ENCODE measurements at regions not wholly inside any gene's neighbourhood (a gene's known extent, or its start where the extent isn't known, plus 50 kb on each side); places are given as distances from the start of the nearest gene placed in this dataset.
A peak's percentile ranks its signal among the peaks of the same experiment; 100 is the strongest.

- Mint-ChIP-seq H3K27ac (no peak overlapping the region), H3K4me1 (no peaks in the 10 kb centered on the region), H3K27me3 (peaks cover 0 to 4% (median 0%) of the 10 kb centered on the region in 5 donors), H3K4me3 (no peak overlapping the region), H3K9me3 (peaks cover 9 to 19% (median 11%) of the 10 kb centered on the region in 9 donors), H3K36me3 (peaks cover 0 to 6% (median 0%) of the 10 kb centered on the region in 3 donors)
- DNase-seq, result no peak
- POLR2A ChIA-PET, result no interaction called here
- no peak for ATAC-seq
These were observed 311.9 kb upstream of the TBX3 start for GRCh38 chr12:114995891-114996290.

GRCh38 chr12:114993165-114993564 is 309.2 kb upstream of the TBX3 start:
- DNase-seq, result no peak
- Mint-ChIP-seq H3K27me3 (peaks cover 2 to 12% (median 5%) of the 10 kb centered on the region in 5 donors), H3K9me3 (peaks cover 0 to 18% (median 12%) of the 10 kb centered on the region in 9 donors), H3K4me3 (no peak overlapping the region), H3K4me1 (no peaks in the 10 kb centered on the region), H3K27ac (no peak overlapping the region), H3K36me3 (peaks cover 0 to 6% (median 0%) of the 10 kb centered on the region in 3 donors)
- POLR2A ChIA-PET, result no interaction called here
- no peak for ATAC-seq

- peaks cover 2 to 12% (median 5%) of the 10 kb centered on the region in 5 donors for H3K27me3 Mint-ChIP-seq
- H3K36me3 Mint-ChIP-seq, result peaks cover 0 to 6% (median 0%) of the 10 kb centered on the region in 3 donors
These were observed 308.5 kb upstream of the TBX3 start for GRCh38 chr12:114992443-114992842.

GRCh38 chr12:114990381-114990780 is 306.4 kb upstream of the TBX3 start:
- ATAC-seq, result no peak
- no peaks in the 10 kb centered on the region for H3K4me1 Mint-ChIP-seq
- POLR2A ChIA-PET, result no interaction called here
- no peak for DNase-seq
- peaks cover 4 to 19% (median 6%) of the 10 kb centered on the region in 9 donors for H3K9me3 Mint-ChIP-seq
- peaks cover 2 to 12% (median 5%) of the 10 kb centered on the region in 5 donors for H3K27me3 Mint-ChIP-seq
- no peaks in the 10 kb centered on the region for H3K36me3 Mint-ChIP-seq
- no peak overlapping the region for H3K4me3 Mint-ChIP-seq
- no peak overlapping the region for H3K27ac Mint-ChIP-seq

More at GRCh38 chr12:114992443-114992842, 308.5 kb upstream of the TBX3 start:
- ATAC-seq (no peak), DNase-seq (no peak)
- Mint-ChIP-seq H3K27ac (no peak overlapping the region), H3K4me3 (no peak overlapping the region), H3K9me3 (peaks cover 0 to 18% (median 11%) of the 10 kb centered on the region in 9 donors), H3K4me1 (no peaks in the 10 kb centered on the region)
- POLR2A ChIA-PET, result no interaction called here

GRCh38 chr12:114986849-114987248 is 302.9 kb upstream of the TBX3 start:
- no peaks in the 10 kb centered on the region for H3K4me1 Mint-ChIP-seq
- DNase-seq (no peak), ATAC-seq (no peak)
- POLR2A ChIA-PET, result no interaction called here
- H3K27me3 Mint-ChIP-seq, result peaks cover 2 to 12% (median 5%) of the 10 kb centered on the region in 5 donors
- H3K4me3 Mint-ChIP-seq, result no peak overlapping the region
- peaks cover 5 to 37% (median 10%) of the 10 kb centered on the region in 9 donors for H3K9me3 Mint-ChIP-seq
- H3K27ac Mint-ChIP-seq, result no peak overlapping the region
- no peaks in the 10 kb centered on the region for H3K36me3 Mint-ChIP-seq

GRCh38 chr12:114986178-114986714 is 302.3 kb upstream of the TBX3 start:
- H3K36me3 Mint-ChIP-seq, result no peaks in the 10 kb centered on the region
- H3K4me1 Mint-ChIP-seq, result no peaks in the 10 kb centered on the region
- POLR2A ChIA-PET, result no interaction called here
- ATAC-seq (no peak), DNase-seq (no peak)
- peak overlapping the region in 1 of 10 donors; percentile 14 for H3K27ac Mint-ChIP-seq
- H3K27me3 Mint-ChIP-seq, result peaks cover 2 to 12% (median 3%) of the 10 kb centered on the region in 5 donors
- no peak overlapping the region for H3K4me3 Mint-ChIP-seq
- peaks cover 5 to 37% (median 10%) of the 10 kb centered on the region in 9 donors for H3K9me3 Mint-ChIP-seq

GRCh38 chr12:114984634-114985061 is 300.7 kb upstream of the TBX3 start:
- DNase-seq (no peak), ATAC-seq (no peak)
- H3K4me3 Mint-ChIP-seq, result no peak overlapping the region
- H3K27me3 Mint-ChIP-seq, result peaks cover 0 to 6% (median 2%) of the 10 kb centered on the region in 5 donors
- H3K36me3 Mint-ChIP-seq, result peaks cover 0 to 4% (median 0%) of the 10 kb centered on the region in 3 donors
- POLR2A ChIA-PET, result no interaction called here
- no peak overlapping the region for H3K27ac Mint-ChIP-seq
- no peaks in the 10 kb centered on the region for H3K4me1 Mint-ChIP-seq
- H3K9me3 Mint-ChIP-seq, result peaks cover 3 to 30% (median 13%) of the 10 kb centered on the region in 9 donors

GRCh38 chr12:114982760-114983159 is 298.8 kb upstream of the TBX3 start:
- H3K4me3 Mint-ChIP-seq, result no peak overlapping the region
- peaks cover 5 to 43% (median 11%) of the 10 kb centered on the region in 9 donors for H3K9me3 Mint-ChIP-seq
- ATAC-seq, result no peak
- no peak for DNase-seq
- peaks cover 0 to 4% (median 0%) of the 10 kb centered on the region in 3 donors for H3K36me3 Mint-ChIP-seq
- POLR2A ChIA-PET, result no interaction called here
- no peak overlapping the region for H3K27ac Mint-ChIP-seq
- no peaks in the 10 kb centered on the region for H3K4me1 Mint-ChIP-seq
- H3K27me3 Mint-ChIP-seq, result peaks cover 0 to 6% (median 0%) of the 10 kb centered on the region in 5 donors

- no peaks in the 10 kb centered on the region for H3K4me1 Mint-ChIP-seq
- H3K4me3 Mint-ChIP-seq, result no peak overlapping the region
- H3K9me3 Mint-ChIP-seq, result peaks cover 5 to 34% (median 11%) of the 10 kb centered on the region in 9 donors
- H3K36me3 Mint-ChIP-seq, result peaks cover 0 to 4% (median 0%) of the 10 kb centered on the region in 3 donors
- DNase-seq (no peak), ATAC-seq (no peak)
- H3K27me3 Mint-ChIP-seq, result peaks cover 0 to 6% (median 0%) of the 10 kb centered on the region in 5 donors
- H3K27ac Mint-ChIP-seq, result no peak overlapping the region
- POLR2A ChIA-PET, result no interaction called here
These were observed 297.1 kb upstream of the TBX3 start for GRCh38 chr12:114981036-114981435.

GRCh38 chr12:114976959-114977358 is 293.0 kb upstream of the TBX3 start:
- H3K4me3 Mint-ChIP-seq, result no peak overlapping the region
- no peak overlapping the region for H3K27ac Mint-ChIP-seq
- DNase-seq (no peak), ATAC-seq (no peak)
- H3K36me3 Mint-ChIP-seq, result peaks cover 0 to 4% (median 0%) of the 10 kb centered on the region in 3 donors
- peaks cover 0 to 14% (median 0%) of the 10 kb centered on the region in 5 donors for H3K27me3 Mint-ChIP-seq
- no peaks in the 10 kb centered on the region for H3K4me1 Mint-ChIP-seq
- H3K9me3 Mint-ChIP-seq, result peaks cover 5 to 19% (median 12%) of the 10 kb centered on the region in 9 donors
- POLR2A ChIA-PET, result no interaction called here

- DNase-seq (no peak), ATAC-seq (no peak)
- no peak overlapping the region for H3K4me3 Mint-ChIP-seq
- peaks cover 0 to 4% (median 0%) of the 10 kb centered on the region in 3 donors for H3K36me3 Mint-ChIP-seq
- H3K9me3 Mint-ChIP-seq, result peaks cover 5 to 19% (median 11%) of the 10 kb centered on the region in 9 donors
- POLR2A ChIA-PET, result no interaction called here
- H3K27ac Mint-ChIP-seq, result peak overlapping the region in 1 of 10 donors; percentile 7
- no peaks in the 10 kb centered on the region for H3K4me1 Mint-ChIP-seq
- peaks cover 0 to 14% (median 0%) of the 10 kb centered on the region in 5 donors for H3K27me3 Mint-ChIP-seq
These were observed 292.4 kb upstream of the TBX3 start for GRCh38 chr12:114976372-114976771.

- POLR2A ChIA-PET, result no interaction called here
- Mint-ChIP-seq H3K27ac (no peak overlapping the region), H3K36me3 (peaks cover 0 to under 1% (median 0%) of the 10 kb centered on the region in 3 donors), H3K9me3 (peaks cover 2 to 16% (median 8%) of the 10 kb centered on the region in 9 donors), H3K27me3 (peaks cover 0 to 8% (median 0%) of the 10 kb centered on the region in 5 donors), H3K4me3 (no peak overlapping the region), H3K4me1 (no peaks in the 10 kb centered on the region)
- DNase-seq (no peak), ATAC-seq (no peak)
These were observed 291.8 kb upstream of the TBX3 start for GRCh38 chr12:114975640-114976310.

- POLR2A ChIA-PET, result no interaction called here
- Mint-ChIP-seq H3K4me1 (no peaks in the 10 kb centered on the region), H3K4me3 (no peak overlapping the region), H3K27ac (no peak overlapping the region), H3K36me3 (no peaks in the 10 kb centered on the region), H3K9me3 (peaks cover 0 to 16% (median 8%) of the 10 kb centered on the region in 9 donors), H3K27me3 (peaks cover 0 to 8% (median 0%) of the 10 kb centered on the region in 5 donors)
- ATAC-seq, result no peak
- no peak for DNase-seq
These were observed 291.1 kb upstream of the TBX3 start for GRCh38 chr12:114974826-114975639.
